ENCODE measurements at regions not wholly inside any gene's neighbourhood (a gene's known extent, or its start where the extent isn't known, plus 50 kb on each side); places are given as distances from the start of the nearest gene placed in this dataset.
"Not testable (repeated sequence)": the region's sequence is repeated elsewhere in the genome, so short reads cannot be mapped to it uniquely, and the experiment has no call there.

DNA sequence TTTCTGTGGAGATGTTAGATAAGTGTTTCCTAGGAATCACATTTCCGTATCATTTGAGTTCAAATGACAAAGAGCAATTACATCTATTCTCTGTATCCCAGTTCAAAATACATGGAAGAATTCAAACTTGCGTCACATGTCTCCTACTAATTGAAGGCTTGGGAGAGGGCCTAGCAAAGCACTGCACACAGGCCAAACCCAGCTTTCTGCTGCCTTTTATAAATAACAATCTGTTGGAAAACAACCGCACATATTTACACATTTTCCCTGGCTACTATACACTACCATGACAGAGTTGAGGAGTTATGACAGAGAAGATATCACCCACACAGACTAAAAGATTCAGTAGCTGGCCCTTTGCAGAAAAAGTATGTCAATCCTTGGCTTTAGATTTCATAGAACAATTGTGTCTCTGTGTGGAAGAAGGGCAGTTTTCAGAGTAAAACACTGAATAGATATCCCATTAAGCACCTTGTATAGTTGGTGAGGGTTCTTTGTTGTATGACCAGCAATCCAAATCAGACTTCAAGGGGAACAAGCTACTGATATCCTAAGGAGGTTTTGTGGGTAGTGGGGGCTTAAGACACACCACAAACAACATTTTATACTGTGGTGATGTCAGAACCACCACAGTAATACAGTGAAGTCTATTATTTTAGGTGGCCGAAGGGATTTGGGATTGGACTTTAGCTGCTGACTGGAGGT, 861.3 kb downstream of the CCDC85A start:
- DNase-seq, result no peak

DNA sequence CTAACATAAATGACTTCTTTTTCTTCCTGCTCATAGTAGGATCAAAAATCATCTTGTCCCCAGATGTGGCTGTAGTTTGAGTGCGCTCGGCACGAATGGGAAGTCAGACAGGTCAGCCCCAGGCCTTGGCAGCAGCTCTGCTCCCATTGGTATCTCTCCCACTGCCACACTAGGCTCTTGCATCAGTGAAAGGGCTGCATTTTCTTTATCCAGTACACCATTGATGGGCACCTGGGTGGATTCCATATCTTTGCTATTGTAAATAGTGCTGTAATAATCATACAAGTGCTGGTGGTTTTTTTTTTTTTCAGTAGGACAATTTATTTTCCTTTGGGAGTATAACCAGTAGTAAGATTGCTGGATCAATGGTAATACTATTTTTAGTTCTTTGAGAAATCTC, 865.5 kb downstream of the CCDC85A start:
- DNase-seq, result no peak

- no peak for DNase-seq
These were observed 866.2 kb downstream of the CCDC85A start for GRCh38 chr2:57050007-57050406.

GRCh38 chr2:57066301-57066700, 882.5 kb downstream of the CCDC85A start:
- DNase-seq, result not testable (repeated sequence)

DNA sequence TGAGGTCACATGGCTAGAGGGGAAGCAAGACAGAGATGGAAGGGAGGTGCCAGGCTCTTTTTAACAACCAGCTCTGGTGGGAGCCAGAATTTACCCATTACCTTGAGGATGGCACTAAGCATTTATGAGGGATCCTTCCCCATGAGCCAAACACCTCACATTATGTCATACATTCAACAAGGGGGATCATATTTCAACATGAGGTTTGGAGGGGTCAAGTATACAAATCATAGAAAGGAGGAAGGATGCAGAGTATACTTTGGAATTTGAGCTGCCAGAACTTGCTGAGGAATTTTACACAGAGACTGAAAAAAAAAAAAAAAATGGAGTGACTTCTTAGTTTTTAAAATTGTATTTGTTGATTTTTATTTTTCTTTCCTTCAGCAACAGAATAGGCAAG, 891.4 kb downstream of the CCDC85A start:
- DNase-seq, result no peak

GRCh38 chr2:57080035-57080434, 896.2 kb downstream of the CCDC85A start:
- no peak for DNase-seq

GRCh38 chr2:57084697-57085281, 901.0 kb downstream of the CCDC85A start:
- no peak for DNase-seq

DNA sequence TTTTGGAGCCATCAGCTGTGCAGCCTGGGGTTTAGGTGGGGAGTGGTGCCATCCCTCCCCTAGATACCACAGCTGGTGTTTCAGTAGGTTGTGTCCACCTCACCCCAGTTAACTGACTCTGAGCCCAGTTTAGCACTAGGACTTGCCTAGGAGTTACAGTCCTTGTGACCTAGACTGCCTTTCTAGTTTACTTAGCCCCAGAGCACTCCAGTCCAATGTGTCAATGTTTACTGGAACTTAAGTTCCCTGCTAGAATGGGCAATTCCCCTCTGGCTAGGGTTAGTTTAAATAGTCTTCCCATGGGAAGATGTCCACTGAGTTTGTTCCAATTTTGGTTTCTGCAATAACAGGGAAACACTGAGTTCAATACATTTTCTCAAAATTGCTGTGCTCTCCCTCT, 909.2 kb downstream of the CCDC85A start:
- no peak for DNase-seq

- DNase-seq, result no peak
These were observed 914.1 kb downstream of the CCDC85A start for GRCh38 chr2:57097855-57098254.

DNA sequence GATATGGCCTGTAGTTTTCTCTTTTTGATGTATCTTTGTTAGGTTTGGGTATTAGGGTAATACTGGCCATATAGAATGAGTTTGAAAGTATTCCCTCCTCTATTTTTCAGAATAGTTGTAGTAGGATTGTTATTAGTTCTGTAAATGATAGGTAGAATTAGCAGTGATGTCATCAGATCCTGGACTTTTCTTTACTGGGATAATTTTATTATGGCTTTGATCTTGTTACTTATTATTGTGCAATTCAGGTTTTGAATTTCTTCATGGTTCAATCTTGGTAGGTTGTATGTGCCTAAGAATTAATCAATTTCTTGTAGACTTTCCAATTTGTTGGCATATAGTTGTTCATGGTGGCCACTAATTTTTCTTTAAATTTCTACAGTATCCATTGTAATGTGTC, 916.6 kb downstream of the CCDC85A start:
- no peak for DNase-seq

- no peak for DNase-seq
These were observed 921.9 kb downstream of the CCDC85A start for GRCh38 chr2:57105694-57106093.

DNA sequence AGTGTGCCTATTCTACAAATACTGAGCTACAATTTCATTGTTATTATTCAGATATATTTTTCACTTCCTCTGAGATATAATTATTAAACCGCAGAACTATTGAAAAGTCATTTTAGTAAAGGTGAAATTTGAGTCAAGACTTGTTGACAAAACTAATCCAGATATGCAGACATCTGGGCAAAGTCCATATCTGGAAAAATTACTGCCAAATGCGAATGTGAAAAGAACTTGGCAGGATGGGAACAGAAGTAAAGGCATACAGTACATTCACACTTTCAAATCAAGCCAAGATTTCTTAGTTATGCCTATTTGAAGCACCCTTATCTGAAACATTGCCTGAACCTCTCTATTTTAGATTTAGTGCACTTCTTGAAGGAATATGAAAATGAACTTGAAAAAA, 923.6 kb downstream of the CCDC85A start:
- DNase-seq, result no peak

GRCh38 chr2:57111531-57111930, 927.7 kb downstream of the CCDC85A start:
- no peak for DNase-seq

GRCh38 chr2:57119141-57119540, 927.5 kb upstream of the VRK2 start:
- DNase-seq, result no peak

DNA sequence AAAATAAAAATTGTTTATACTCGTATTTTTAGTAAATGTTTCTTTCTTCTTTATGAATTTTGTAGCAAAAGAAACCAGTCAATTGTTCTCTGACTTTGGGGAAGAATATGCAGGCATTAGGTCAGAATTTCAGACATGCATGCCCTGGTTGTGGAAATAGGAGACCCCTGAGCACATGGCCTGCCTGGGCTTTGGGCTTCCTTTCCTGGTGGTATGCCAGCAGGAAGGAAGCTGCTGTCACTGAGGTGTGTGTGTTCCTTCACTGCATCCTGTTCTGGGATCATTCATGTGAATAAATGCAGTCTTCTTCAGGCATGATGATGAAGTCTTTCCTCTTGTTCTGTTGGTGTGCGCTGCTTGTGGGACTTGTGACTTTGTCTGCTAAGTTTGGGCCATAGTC, 920.2 kb upstream of the VRK2 start:
- no peak for DNase-seq

DNA sequence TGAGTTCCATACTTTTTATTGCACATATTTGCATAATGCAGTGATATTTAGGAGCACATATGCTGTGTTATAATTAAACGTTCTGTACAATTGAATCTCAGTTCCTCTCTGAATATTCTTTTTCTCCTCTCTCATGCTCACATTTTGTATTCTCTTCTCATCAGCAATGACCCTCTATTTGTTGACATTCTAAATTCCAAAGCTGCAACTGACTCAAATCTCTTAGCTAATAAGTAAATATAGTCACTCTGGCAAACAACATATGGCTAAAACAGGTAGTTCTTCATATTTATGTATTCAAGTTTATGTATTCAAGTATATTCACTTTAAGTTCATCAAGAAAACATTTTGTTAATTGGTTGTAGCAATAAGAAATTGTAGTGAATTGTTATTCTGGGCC, 907.4 kb upstream of the VRK2 start:
- no peak for DNase-seq

- no peak for DNase-seq
These were observed 905.3 kb upstream of the VRK2 start for GRCh38 chr2:57141269-57141668.

- DNase-seq, result no peak
These were observed 899.7 kb upstream of the VRK2 start for GRCh38 chr2:57146951-57147350.

- DNase-seq, result no peak
These were observed 890.2 kb upstream of the VRK2 start for GRCh38 chr2:57156231-57156924.

DNA sequence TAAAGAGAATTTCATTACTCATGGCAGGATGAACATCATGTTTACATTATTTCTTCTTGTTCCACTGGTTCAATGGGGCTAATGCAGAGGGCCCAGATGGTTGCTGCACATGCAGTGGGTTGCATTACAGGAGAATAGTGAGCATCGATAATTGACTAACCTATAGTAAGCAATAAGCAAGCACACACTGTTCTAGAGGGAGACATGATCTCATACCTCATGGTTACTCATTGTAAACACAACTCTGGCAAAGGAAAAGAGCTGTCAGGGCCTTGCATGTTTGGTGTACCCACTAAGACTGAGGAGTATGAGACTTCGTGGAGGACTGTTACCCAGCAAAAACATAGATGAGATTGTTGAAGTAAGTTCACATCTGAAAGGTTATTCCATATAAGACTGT, 885.6 kb upstream of the VRK2 start:
- DNase-seq, result no peak

- no peak for DNase-seq
These were observed 869.4 kb upstream of the VRK2 start for GRCh38 chr2:57177176-57177575.

GRCh38 chr2:57180042-57180567, 866.5 kb upstream of the VRK2 start:
- no peak for DNase-seq

DNA sequence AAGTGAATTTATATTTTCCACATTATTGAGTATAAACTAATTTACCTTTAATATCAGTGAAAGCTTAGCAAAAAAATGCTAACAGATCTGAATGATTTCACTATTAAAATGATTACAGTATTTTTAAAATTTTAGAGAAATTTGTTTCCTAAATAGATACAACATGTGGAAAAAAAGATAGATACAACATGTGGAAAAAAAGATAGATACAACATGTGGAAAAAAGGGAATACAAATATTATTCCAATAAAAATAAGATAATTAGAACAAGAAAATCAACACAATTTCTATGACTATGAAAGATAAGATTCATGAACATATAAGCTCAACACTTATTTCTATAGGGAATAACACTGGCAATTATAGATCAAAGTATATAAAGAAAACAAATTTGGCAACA, 865.9 kb upstream of the VRK2 start:
- DNase-seq, result no peak

Data from activated gamma-delta T cell (primary cell).